ENCODE measurements at regions not wholly inside any gene's neighbourhood (a gene's known extent, or its start where the extent isn't known, plus 50 kb on each side); places are given as distances from the start of the nearest gene placed in this dataset.

GRCh38 chr6:26216359-26216885 is 129.2 kb downstream of the HFE start:
- DNase-seq (ENCODE audit: low read depth) = no peak

GRCh38 chr6:26216886-26217713 is 129.9 kb downstream of the HFE start:
- no peak for DNase-seq (ENCODE audit: low read depth)

GRCh38 chr6:26217714-26218075 is 130.5 kb downstream of the HFE start:
- no peak for DNase-seq (ENCODE audit: low read depth)

GRCh38 chr6:26218824-26219223 is 131.6 kb downstream of the HFE start:
- DNase-seq (ENCODE audit: low read depth) = no peak

GRCh38 chr6:26220145-26220970 is 133.1 kb downstream of the HFE start:
- DNase-seq (ENCODE audit: low read depth) = no peak

- no peak for DNase-seq (ENCODE audit: low read depth)
These were observed 134.0 kb downstream of the HFE start for GRCh38 chr6:26221186-26221585.

- DNase-seq (ENCODE audit: low read depth) = no peak
These were observed 135.3 kb downstream of the HFE start for GRCh38 chr6:26222571-26222970.

- DNase-seq (ENCODE audit: low read depth) = no peak
These were observed 136.0 kb downstream of the HFE start for GRCh38 chr6:26223228-26223627.

- DNase-seq (ENCODE audit: low read depth) = no peak
These were observed 136.7 kb downstream of the HFE start for GRCh38 chr6:26223650-26224546.

GRCh38 chr6:26224547-26224912 is 137.3 kb downstream of the HFE start:
- DNase-seq (ENCODE audit: low read depth) = no peak

- DNase-seq (ENCODE audit: low read depth) = no peak
These were observed 138.0 kb downstream of the HFE start for GRCh38 chr6:26224940-26225847.

GRCh38 chr6:26225848-26226578 is 138.8 kb downstream of the HFE start:
- DNase-seq (ENCODE audit: low read depth) = no peak

- DNase-seq (ENCODE audit: low read depth) = no peak
These were observed 138.4 kb upstream of the BTN3A2 start for GRCh38 chr6:26226579-26226967.

- DNase-seq (ENCODE audit: low read depth) = no peak
These were observed 134.6 kb upstream of the BTN3A2 start for GRCh38 chr6:26230351-26230750.

- no peak for DNase-seq (ENCODE audit: low read depth)
These were observed 133.9 kb upstream of the BTN3A2 start for GRCh38 chr6:26231006-26231587.

GRCh38 chr6:26232306-26232939 is 132.6 kb upstream of the BTN3A2 start:
- DNase-seq (ENCODE audit: low read depth) = no peak

- no peak for DNase-seq (ENCODE audit: low read depth)
These were observed 131.9 kb upstream of the BTN3A2 start for GRCh38 chr6:26232940-26233648.

GRCh38 chr6:26233649-26234420 is 131.2 kb upstream of the BTN3A2 start:
- DNase-seq (ENCODE audit: low read depth) = peak; percentile 53

Data from activated gamma-delta T cell treated with anti-CD3 and anti-CD28 coated beads, Interleukin-2, amount 50 U/mL, for 16 hours (primary cell).